Heart right ventricle (tissue), 16 donors: ENCODE measurements at regions not wholly inside any gene's neighbourhood (a gene's known extent, or its start where the extent isn't known, plus 50 kb on each side); places are given as distances from the start of the nearest gene placed in this dataset.
A peak's percentile ranks its signal among the peaks of the same experiment; 100 is the strongest.

Experiments used
- ATAC-seq, 8 donors: fragments of 200-7000 bp; cut with Tn5 transposase; one replicate each; pipeline ENCODE4 v1.9.1; 2020; ENCODE audit warnings: mild to moderate bottlenecking in 8 of 8, moderate library complexity in 8 of 8, moderate number of reproducible peaks in 1 of 8
- DNase-seq, 2 donors: peaks; one replicate each; pipeline ENCODE4 v3.0.0-alpha.2; 2020
- H3K27ac ChIP-seq, 10 donors: fragments of 200-600 bp; sonication (generic) in 2 of 10; one replicate each; pipeline versions ENCODE4 v1.5.0 to v1.8.0; 2020 to 2022; ENCODE audit warnings: mild to moderate bottlenecking in 3 of 10
- H3K27me3 ChIP-seq, 7 donors: fragments of 200-600 bp; one replicate each; pipeline ENCODE4 v1.8.0; 2021 to 2022; ENCODE audit warnings: mild to moderate bottlenecking in 2 of 7
- H3K36me3 ChIP-seq, 9 donors: fragments of 200-600 bp; sonication (generic) in 1 of 9; one replicate each; pipeline versions ENCODE4 v1.5.0 to v1.8.0; 2020 to 2022; ENCODE audit warnings: mild to moderate bottlenecking in 2 of 9
- H3K4me1 ChIP-seq, 9 donors: fragments of 200-600 bp; sonication (generic) in 1 of 9; one replicate each; pipeline versions ENCODE4 v1.5.0 to v1.8.0; 2020 to 2022; ENCODE audit warnings: mild to moderate bottlenecking in 4 of 9
- H3K4me3 ChIP-seq, 10 donors: fragments of 200-600 bp; sonication (generic) in 2 of 10; one replicate each; pipeline versions ENCODE4 v1.5.0 to v1.8.0; 2020 to 2022; ENCODE audit warnings: mild to moderate bottlenecking in 7 of 10, moderate library complexity in 2 of 10
- H3K9me3 ChIP-seq, 11 donors: fragments of 200-600 bp in 10 of 11; sonication (generic) in 2 of 11; one replicate each; pipeline versions ENCODE4 v1.5.0 to v1.8.0; 2013 to 2022; ENCODE audit warnings: mild to moderate bottlenecking in 2 of 11, control low read depth in 1 of 11, moderate library complexity in 1 of 11
- CTCF ChIP-seq, 9 donors: fragments of 200-600 bp; sonication (generic) in 2 of 9; IDR thresholded peaks; one replicate each; pipeline versions ENCODE4 v1.5.0 to v1.8.0; 2021 to 2022; ENCODE audit warnings: antibody characterized with exemption in 9 of 9, mild to moderate bottlenecking in 5 of 9, moderate library complexity in 1 of 9
- WGBS, 2 donors: extraction: QIAGEN DNeasy Blood & Tissue Kit; methylation state at CpG; one replicate each; pipeline ENCODE4 v1.1.7; 2013; ENCODE audit warnings: inconsistent platforms in 1 of 2; 5-methylcytosine and 5-hydroxymethylcytosine counted together
- intact Hi-C, 10 donors: fragments of 100-400 bp; cut with DNase I; formaldehyde crosslinking; loops; one replicate each; pipeline versions ENCODE4 v1.11.1 to v1.14.2; 2022
- donor health status: Arrhythmogenic right ventricular cardiomyopathy.
- donor health status: ischemic (EF 13 %, LVEDD 7.1; RV severe dilation, severe dysfunction).
- donor health status: healthy with polysubstance abuse.
- donor health status: DM: no; HTN: yes; CAD: no.
- donor health status: DM: no; HTN: no; CAD: no.
- donor health status: ischemic (EF 25% LVEDD 6.9; RV normal size, moderate dysfunction).
- donor health status: ischemic (EF 25% LVEDD 5.7; RV mildly dilated, moderate dysfunction).
- donor health status: healthy.
- donor health status: DM: yes; HTN: yes; CAD: no.
- donor health status: Ischemic cardiomyopathy.
- donor health status: ischemic (EF 35%, LVEDD 5.7; RV mildly dilated, moderate dysfunction).
- donor health status: nonischemic (EF 11% LVEDD 7.7; RV severe dilation, severe dysfunction).
- donor health status: DM: yes; HTN: yes; CAD: no.
- donor health status: PGD.
- donor health status: ischemic (EF 29% LVEDD 5.4; RV normal size, mild dysfunction).
- donor health status: nonischemic (EF 23%, LVEDD 6.1; RV moderate dilation, normal function).

- Histone ChIP-seq H3K4me3 (no peak overlapping the region), H3K27me3 (no peaks in the 10 kb centered on the region), H3K27ac (peak overlapping the region in 2 of 10 donors; percentile 19 to 56), H3K9me3 (no peaks in the 10 kb centered on the region), H3K4me1 (peaks cover 0 to 74% (median 11%) of the 10 kb centered on the region in 9 donors), H3K36me3 (no peaks in the 10 kb centered on the region)
- 75 to 84% methylated on average over 4 of the region's 4 CpGs for whole genome bisulfite sequencing, 2 donors
- intact Hi-C loops: loop anchor here in 1 of 10 donors (5.0 kb wide), 1 partner anchor 48 kb away; no protein-coding TSS in a partner anchor
- ATAC-seq (no peak), DNase-seq (no peak)
- no peak for TF ChIP-seq CTCF (IDR thresholded peaks at IDR 0.05)
Observed at GRCh38 chr1:221164951-221165838, 286.0 kb downstream of the HLX start.

DNA sequence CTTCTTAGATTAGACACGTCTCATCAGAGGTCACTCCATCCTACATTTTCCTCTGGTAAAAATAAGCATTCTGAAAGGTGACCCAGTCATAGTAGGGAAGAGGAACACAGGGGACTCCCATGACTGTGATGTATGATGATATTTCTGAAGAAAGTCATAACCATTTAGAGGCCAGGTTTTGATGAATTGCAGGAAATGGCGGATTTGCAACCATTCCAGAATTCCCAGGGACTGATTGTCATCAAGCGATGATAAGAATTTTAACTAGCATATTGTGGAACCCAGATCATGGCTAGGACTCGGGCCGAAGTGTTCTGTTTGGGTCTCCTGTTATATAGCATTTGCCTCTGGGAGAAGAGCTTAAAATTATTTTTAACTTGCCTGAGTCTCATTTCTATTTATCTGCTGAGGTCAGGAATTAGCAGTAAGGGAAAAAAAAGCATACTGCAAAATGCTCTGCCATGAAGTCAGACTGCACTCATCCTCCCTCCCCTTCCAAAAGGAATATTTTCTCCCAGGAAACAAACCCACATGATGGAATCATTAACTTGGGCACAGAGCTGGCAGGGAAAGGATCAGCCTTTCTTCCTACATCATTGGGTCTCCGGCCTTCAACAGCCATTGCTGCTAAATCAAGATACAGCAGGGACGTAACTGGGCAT, 286.7 kb downstream of the HLX start:
- 46 to 64% methylated on average over 7 of the region's 7 CpGs for WGBS, 2 donors
- intact Hi-C loops: no loop called here
- TF ChIP-seq CTCF (IDR thresholded peaks at IDR 0.05): no peak
- peaks cover 0 to 71% (median 11%) of the 10 kb centered on the region in 9 donors for H3K4me1 ChIP-seq
- H3K27me3 ChIP-seq: no peaks in the 10 kb centered on the region
- DNase-seq (no peak), ATAC-seq (peak in 5 of 8 donors; percentile 16 to 62 (median 29))
- peak overlapping the region in 2 of 10 donors; percentile 19 to 56 for H3K27ac ChIP-seq
- H3K9me3 ChIP-seq: peaks cover 0 to 3% (median 0%) of the 10 kb centered on the region in 11 donors
- H3K36me3 ChIP-seq: no peaks in the 10 kb centered on the region
- H3K4me3 ChIP-seq: no peak overlapping the region

DNA sequence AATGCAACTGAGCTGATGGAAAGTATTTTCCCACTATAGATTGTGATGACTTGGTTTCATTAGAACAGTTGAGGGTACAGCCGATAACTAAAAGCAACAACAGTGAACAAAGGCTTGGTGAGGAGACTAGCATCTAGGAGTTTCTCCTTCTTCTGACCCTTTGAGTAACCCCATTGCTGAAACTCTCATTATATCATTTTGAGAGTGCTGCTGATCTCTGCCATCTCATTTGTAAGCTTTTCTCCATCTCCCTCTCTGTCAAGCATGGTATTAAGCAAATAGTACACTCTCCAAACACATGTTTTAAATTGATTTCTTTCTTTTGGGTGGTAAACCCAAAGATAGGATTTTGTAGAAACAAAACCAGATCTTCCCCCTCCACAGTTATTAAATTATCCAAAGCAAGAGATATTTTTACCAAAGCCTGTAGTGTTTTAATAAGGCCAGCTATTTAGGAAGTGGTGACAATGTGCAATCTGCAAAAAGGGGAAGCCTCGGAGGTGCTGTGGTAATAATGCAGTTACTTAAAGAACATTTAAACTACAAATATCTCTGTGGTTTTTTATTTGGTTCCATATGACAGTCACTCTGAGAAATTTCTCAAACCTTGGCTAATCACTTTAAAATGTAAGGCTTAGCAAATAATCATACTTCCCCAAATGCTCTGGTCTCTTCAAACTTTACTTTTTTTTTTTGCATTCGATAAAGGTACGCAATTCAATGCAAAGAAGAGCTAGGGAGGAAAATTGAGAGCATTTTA, 287.5 kb downstream of the HLX start:
- intact Hi-C loops: no loop called here
- ATAC-seq: peak in 6 of 8 donors; percentile 28 to 55 (median 44)
- H3K9me3 ChIP-seq: peaks cover 0 to 10% (median under 1%) of the 10 kb centered on the region in 11 donors
- no peaks in the 10 kb centered on the region for H3K36me3 ChIP-seq
- peaks cover 0 to 63% (median 5%) of the 10 kb centered on the region in 9 donors for H3K4me1 ChIP-seq
- no peak overlapping the region for H3K4me3 ChIP-seq
- no peak for TF ChIP-seq CTCF (IDR thresholded peaks at IDR 0.05)
- no peak overlapping the region for H3K27ac ChIP-seq
- no peak for DNase-seq
- 89% methylated on average over 4 of the region's 4 CpGs for WGBS, 2 donors
- no peaks in the 10 kb centered on the region for H3K27me3 ChIP-seq

DNA sequence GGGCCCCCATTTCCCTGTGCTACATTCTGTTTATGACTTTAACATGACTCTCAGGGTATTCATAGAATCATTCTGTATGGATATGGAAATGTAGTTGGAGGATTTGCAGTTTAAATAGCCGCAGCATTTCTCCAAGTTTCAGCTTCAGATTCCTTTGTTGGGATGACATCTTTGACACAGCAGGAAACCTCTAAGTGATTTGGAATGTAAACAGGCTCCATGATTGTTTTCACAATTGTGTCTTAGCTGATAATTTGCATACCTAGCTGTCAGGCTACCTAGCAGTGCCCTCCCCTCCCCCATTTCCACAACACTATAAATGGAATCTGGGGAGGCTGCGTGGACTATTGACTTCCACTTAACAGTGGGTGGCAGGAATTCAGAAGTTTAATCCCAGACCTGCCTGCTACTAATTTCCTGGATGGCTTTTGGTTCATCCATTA, 290.2 kb downstream of the HLX start:
- TF ChIP-seq CTCF (IDR thresholded peaks at IDR 0.05): no peak
- no peaks in the 10 kb centered on the region for H3K36me3 ChIP-seq
- intact Hi-C loops: no loop called here
- peaks cover 0 to 40% (median 9%) of the 10 kb centered on the region in 9 donors for H3K4me1 ChIP-seq
- no peaks in the 10 kb centered on the region for H3K27me3 ChIP-seq
- H3K4me3 ChIP-seq: no peak overlapping the region
- 44 to 48% methylated on average over 2 of the region's 2 CpGs for WGBS, 2 donors
- ATAC-seq (no peak), DNase-seq (no peak)
- no peak overlapping the region for H3K27ac ChIP-seq
- peaks cover 0 to 19% (median 2%) of the 10 kb centered on the region in 11 donors for H3K9me3 ChIP-seq
